Right atrium auricular region (tissue), 2 donors: ENCODE measurements at regions not wholly inside any gene's neighbourhood (a gene's known extent, or its start where the extent isn't known, plus 50 kb on each side); places are given as distances from the start of the nearest gene placed in this dataset.

Source experiments
- DNase-seq: peaks from one replicate; pipeline ENCODE4 v3.0.0-alpha.2; 2019; ENCODE audit warnings: low spot score
- H3K27ac ChIP-seq, 2 donors: fragments of 200-600 bp; sonication (generic); 1 replicate in 1 of 2; 2 replicates in 1 of 2; pipeline ENCODE4 v1.5.1; 2016 to 2019
- H3K27me3 ChIP-seq, 2 donors: fragments of 200-600 bp; sonication (generic); one replicate each; pipeline versions ENCODE4 v1.5.1 to v1.6.0; 2017 to 2019
- H3K36me3 ChIP-seq: fragments of 200-600 bp; sonication (generic); one replicate; pipeline ENCODE4 v1.5.1; 2016
- H3K4me1 ChIP-seq, 2 donors: fragments of 200-600 bp; sonication (generic); one replicate each; pipeline versions ENCODE4 v1.5.1 to v1.6.0; 2017 to 2019
- H3K4me3 ChIP-seq, 2 donors: fragments of 200-600 bp; sonication (generic); 1 replicate in 1 of 2; 2 replicates in 1 of 2; pipeline ENCODE4 v1.5.1; 2017 to 2019; ENCODE audit warnings: mild to moderate bottlenecking in 1 of 2, moderate library complexity in 1 of 2
- H3K9me3 ChIP-seq, 2 donors: fragments of 200-600 bp; sonication (generic); one replicate each; pipeline ENCODE4 v1.5.1; 2019
- TF ChIP-seq, protein P1 (sequence below), 2 donors: fragments of 200-600 bp; sonication (generic); IDR thresholded peaks; one replicate each; pipeline ENCODE4 v1.5.1; 2019; ENCODE audit warnings: antibody characterized with exemption in 2 of 2

- no peak overlapping the region for H3K4me3 ChIP-seq
- TF ChIP-seq, protein P1, sequence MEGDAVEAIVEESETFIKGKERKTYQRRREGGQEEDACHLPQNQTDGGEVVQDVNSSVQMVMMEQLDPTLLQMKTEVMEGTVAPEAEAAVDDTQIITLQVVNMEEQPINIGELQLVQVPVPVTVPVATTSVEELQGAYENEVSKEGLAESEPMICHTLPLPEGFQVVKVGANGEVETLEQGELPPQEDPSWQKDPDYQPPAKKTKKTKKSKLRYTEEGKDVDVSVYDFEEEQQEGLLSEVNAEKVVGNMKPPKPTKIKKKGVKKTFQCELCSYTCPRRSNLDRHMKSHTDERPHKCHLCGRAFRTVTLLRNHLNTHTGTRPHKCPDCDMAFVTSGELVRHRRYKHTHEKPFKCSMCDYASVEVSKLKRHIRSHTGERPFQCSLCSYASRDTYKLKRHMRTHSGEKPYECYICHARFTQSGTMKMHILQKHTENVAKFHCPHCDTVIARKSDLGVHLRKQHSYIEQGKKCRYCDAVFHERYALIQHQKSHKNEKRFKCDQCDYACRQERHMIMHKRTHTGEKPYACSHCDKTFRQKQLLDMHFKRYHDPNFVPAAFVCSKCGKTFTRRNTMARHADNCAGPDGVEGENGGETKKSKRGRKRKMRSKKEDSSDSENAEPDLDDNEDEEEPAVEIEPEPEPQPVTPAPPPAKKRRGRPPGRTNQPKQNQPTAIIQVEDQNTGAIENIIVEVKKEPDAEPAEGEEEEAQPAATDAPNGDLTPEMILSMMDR (IDR thresholded peaks at IDR 0.05), result no peak
- no peaks in the 10 kb centered on the region for H3K36me3 ChIP-seq
- no peaks in the 10 kb centered on the region for H3K4me1 ChIP-seq
- DNase-seq, result no peak
- no peaks in the 10 kb centered on the region for H3K27me3 ChIP-seq
- peaks cover 0 to 4% of the 10 kb centered on the region in 2 donors for H3K9me3 ChIP-seq
- H3K27ac ChIP-seq, result no peak overlapping the region
These were observed 195.8 kb upstream of the FAM3C start for GRCh38 chr7:121591926-121592325.

DNA sequence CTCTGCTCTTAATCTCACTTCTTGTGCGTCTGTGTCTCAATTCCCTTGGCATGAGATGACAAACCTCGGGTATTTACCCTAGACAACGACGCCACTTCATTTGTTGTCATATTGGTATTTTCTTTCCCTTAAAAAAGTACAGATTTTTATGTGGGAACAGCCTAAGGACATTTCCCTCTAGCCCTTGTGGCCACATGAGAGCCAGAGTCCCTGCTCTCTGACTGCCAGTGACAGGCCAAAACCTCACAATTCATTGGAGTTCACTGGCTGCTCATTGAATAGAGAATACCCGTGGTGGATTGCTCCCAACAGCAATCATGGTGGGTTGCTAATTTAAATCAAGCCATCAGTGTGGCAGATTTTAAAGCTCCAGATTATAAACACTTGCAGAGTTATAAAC is 191.3 kb upstream of the FAM3C start:
- Histone ChIP-seq H3K4me3 (no peak overlapping the region), H3K4me1 (no peaks in the 10 kb centered on the region), H3K27ac (no peak overlapping the region), H3K9me3 (no peaks in the 10 kb centered on the region), H3K36me3 (no peaks in the 10 kb centered on the region), H3K27me3 (no peaks in the 10 kb centered on the region)
- DNase-seq, result no peak
- TF ChIP-seq, protein P1 (IDR thresholded peaks at IDR 0.05), result no peak

DNA sequence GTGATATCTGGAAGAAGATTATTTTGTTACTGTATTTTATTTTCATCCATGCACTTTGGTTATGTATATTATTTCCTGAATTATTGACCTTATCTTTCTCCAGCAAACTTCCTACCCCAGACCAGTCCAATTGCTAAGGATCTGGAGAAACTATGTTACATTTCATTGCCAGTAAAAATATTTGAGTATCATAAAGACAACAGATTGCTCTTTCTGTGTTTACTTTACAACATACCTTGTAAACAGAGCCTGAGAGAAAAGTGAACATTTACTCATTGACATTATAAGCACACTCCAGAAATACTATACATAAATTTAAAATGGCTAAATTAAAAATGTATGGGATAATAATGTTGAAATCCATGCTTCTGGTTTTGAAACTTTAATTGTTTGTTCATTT is 186.2 kb upstream of the FAM3C start:
- no peak overlapping the region for H3K27ac ChIP-seq
- H3K9me3 ChIP-seq, result no peaks in the 10 kb centered on the region
- no peaks in the 10 kb centered on the region for H3K4me1 ChIP-seq
- H3K27me3 ChIP-seq, result no peaks in the 10 kb centered on the region
- H3K36me3 ChIP-seq, result no peaks in the 10 kb centered on the region
- TF ChIP-seq, protein P1 (IDR thresholded peaks at IDR 0.05), result no peak
- H3K4me3 ChIP-seq, result no peak overlapping the region
- no peak for DNase-seq

GRCh38 chr7:121579639-121580038 is 183.5 kb upstream of the FAM3C start:
- Histone ChIP-seq H3K4me1 (no peaks in the 10 kb centered on the region), H3K36me3 (no peaks in the 10 kb centered on the region), H3K9me3 (no peaks in the 10 kb centered on the region), H3K4me3 (no peak overlapping the region), H3K27me3 (no peaks in the 10 kb centered on the region), H3K27ac (no peak overlapping the region)
- DNase-seq, result no peak
- TF ChIP-seq, protein P1 (IDR thresholded peaks at IDR 0.05), result no peak

DNA sequence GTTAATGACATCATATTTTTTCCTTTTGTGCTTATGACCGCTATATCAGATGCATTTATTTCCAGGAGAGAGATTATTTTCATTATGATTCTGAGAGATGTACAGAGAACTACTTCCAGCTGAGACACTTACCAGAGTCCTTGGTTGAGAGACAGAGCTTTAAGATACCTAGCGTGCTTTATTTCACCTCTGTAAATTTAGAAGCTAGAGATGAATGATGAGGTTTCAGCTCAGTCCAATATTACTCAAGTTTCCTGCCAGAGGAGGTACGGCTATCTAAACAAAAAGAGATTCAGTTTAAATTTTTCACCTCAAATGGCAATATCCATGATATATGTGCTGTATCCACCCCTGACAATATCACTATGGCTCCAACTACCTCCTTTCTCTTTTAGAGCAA is 182.6 kb upstream of the FAM3C start:
- H3K9me3 ChIP-seq, result no peaks in the 10 kb centered on the region
- H3K4me1 ChIP-seq, result no peaks in the 10 kb centered on the region
- no peak overlapping the region for H3K27ac ChIP-seq
- no peak for DNase-seq
- no peaks in the 10 kb centered on the region for H3K36me3 ChIP-seq
- no peaks in the 10 kb centered on the region for H3K27me3 ChIP-seq
- TF ChIP-seq, protein P1 (IDR thresholded peaks at IDR 0.05), result no peak
- no peak overlapping the region for H3K4me3 ChIP-seq

DNA sequence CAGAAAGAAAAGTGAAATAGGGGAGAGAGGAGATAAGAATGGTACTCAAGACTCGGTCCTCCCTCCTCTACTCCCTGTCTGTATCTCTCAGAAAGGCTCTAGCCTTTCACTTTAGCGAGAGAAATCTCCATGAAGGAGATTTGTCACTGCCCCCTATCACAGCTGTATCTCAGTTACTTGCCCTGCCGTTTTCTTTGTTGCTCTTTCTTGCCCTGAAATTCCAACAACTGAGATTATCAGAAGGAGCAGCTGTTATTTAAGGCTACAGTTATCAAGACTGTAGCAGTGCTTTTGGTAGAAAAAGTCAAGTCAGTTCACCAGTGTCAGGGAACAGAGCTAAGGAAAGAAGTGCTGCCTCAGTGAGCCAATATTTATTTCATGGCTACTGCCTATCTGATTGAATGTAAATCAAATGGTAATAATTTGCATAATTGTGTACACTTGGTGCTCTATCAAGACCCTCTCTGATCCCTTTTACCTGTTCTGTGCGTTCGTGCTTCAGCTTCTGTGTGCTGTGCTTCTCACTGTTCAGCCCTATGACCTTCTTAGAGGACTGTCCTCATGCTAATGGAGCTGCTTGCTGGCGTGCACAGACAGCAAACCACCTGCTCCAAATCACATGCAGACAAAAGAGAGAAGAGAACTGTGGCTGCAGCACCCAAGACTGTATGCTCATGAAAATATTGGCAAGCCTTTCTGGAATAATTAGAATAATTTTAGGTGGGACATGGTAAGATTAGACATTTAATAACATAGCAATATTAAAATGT is 180.2 kb upstream of the FAM3C start:
- Histone ChIP-seq H3K9me3 (no peaks in the 10 kb centered on the region), H3K4me1 (no peaks in the 10 kb centered on the region), H3K27ac (no peak overlapping the region), H3K27me3 (no peaks in the 10 kb centered on the region), H3K36me3 (no peaks in the 10 kb centered on the region), H3K4me3 (no peak overlapping the region)
- TF ChIP-seq, protein P1 (IDR thresholded peaks at IDR 0.05), result no peak
- DNase-seq, result no peak
